ENCODE measurements at regions not wholly inside any gene's neighbourhood (a gene's known extent, or its start where the extent isn't known, plus 50 kb on each side); places are given as distances from the start of the nearest gene placed in this dataset.

DNA sequence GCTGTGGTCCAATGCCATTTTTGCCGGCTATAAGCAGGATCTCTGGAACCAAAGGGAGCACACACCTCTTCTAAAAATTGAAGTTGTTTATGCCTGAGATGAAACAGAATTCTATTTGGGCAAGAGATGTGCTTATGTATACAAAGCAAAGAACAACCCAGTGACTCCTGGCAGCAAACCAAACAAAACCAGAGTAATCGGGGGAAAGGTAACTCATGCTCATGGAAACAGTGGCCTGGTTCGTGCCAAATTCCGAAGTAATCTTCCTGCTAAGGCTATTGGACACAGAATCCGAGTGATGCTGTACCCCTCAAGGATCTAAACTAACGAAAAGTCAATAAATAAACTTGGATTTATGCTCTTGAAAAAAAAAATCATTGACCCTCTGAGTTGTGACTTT lies 178.7 kb downstream of the CEMIP2 start:
- no peak for DNase-seq (ENCODE audit: low read depth)

GRCh38 chr9:71587576-71588362 lies 180.5 kb downstream of the CEMIP2 start:
- DNase-seq (ENCODE audit: low read depth): no peak

DNA sequence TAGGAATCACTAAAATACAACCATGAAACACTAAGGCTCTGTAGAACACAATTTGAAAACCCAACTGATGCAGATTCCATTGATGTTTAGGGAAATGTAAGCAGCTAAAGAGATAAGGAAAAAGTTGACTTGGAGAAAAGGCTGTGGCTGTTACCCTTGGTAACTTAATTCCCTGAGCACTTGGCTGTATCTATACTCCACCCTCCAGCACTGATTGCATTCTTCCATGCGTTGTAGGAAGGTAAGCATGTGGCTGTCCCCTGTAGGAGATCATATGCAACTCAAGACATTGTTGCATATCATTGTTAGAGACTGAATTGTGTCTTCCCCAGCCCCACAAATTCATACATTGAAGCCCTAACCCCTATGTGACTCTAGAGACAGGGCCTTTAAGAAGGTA lies 184.5 kb downstream of the CEMIP2 start:
- DNase-seq (ENCODE audit: low read depth): no peak

- peak; percentile 25 for DNase-seq (ENCODE audit: low read depth)
These were observed 186.0 kb downstream of the CEMIP2 start for GRCh38 chr9:71582347-71582746.

GRCh38 chr9:71581101-71581500 lies 187.2 kb downstream of the CEMIP2 start:
- no peak for DNase-seq (ENCODE audit: low read depth)

GRCh38 chr9:71571186-71571585 lies 197.1 kb downstream of the CEMIP2 start:
- DNase-seq (ENCODE audit: low read depth): no peak

DNA sequence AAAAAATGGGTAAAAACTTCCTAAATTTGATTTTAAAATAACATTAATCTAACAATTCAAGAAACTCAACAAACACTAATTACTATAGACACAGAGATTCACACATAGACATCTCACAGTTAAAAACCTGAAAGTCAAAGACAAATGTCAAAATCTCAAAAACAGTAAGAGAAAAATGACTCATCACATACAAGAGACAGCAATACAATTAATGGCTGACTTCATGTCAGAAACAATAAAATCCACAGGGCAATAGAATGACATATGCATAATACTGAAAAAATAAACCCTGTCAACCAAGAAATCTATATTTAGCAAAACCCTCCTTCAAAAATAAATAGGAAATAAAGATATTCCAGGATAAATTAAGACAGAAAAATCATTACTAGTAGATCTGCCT lies 200.4 kb downstream of the CEMIP2 start:
- no peak for DNase-seq (ENCODE audit: low read depth)

GRCh38 chr9:71562140-71562539 lies 206.2 kb downstream of the CEMIP2 start:
- no peak for DNase-seq (ENCODE audit: low read depth)

- no peak for DNase-seq (ENCODE audit: low read depth)
These were observed 211.0 kb downstream of the CEMIP2 start for GRCh38 chr9:71557310-71557709.

DNA sequence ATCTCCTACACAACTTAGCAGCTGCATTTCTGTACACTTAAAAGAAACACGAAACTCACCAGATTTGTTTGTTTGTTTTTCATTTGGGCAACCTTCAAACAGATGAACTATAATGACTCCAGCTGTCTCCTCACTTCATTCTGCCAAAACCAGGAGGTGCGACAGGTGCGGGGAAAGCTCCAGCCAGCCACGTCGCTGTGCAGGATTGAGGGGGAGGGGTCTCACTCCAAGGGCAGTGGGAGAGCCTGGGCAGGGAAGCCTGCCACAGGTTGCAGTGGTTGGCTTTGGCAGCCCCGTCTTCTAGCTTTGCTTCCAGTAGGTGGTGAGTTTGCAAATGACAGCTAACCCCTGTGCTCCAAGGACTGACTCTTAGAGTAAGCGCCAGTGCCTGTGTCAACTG lies 215.8 kb downstream of the CEMIP2 start:
- no peak for DNase-seq (ENCODE audit: low read depth)

- DNase-seq (ENCODE audit: low read depth): no peak
These were observed 219.3 kb downstream of the CEMIP2 start for GRCh38 chr9:71549023-71549422.

- DNase-seq (ENCODE audit: low read depth): no peak
These were observed 223.8 kb downstream of the CEMIP2 start for GRCh38 chr9:71544464-71544863.

DNA sequence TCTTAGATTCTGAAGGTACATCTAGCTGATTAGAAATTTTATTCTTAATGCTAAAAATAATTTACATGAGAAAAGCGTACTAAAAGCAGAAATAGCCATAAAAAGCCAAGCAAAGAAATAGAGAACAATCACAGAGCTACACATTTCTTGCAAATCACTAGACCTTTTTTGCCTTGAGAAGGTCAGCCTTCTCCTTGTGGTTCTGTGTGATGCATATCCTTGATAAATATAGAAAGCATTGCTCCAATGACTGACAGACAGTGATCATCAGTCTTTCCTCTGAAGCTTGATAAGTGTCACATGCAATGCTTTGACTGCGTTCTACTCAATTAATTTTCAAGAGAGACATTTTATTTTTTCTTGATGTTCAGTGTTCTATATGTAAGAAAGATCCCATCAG lies 226.9 kb downstream of the CEMIP2 start:
- DNase-seq (ENCODE audit: low read depth): no peak

DNA sequence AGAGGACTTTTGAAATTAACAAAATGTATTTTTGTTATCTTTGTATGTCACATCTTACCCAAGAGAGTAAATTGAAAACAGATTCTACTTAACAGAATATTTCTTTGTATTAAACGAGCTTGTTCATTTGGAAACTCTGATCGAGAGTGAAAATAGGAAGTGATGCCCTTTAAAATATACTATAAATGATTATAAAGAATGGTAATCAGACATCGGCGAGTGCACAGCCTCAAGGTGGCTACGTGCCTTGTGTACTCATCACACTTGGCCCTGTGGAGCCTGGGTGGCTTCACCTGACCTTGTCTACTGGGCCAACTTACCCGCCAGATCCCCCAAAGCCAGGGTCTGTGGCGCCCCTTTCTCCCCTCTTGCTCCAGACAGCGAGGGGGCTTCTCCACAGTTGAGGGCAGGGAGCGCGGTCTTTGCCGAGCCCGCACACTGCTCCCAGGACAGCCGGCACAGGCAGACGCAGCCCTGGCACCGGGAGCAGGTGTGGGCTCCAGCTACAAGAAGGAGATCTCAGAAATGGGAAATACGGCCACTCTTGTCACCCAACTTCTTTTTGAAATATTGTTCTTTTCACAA lies 243.2 kb downstream of the CEMIP2 start:
- no peak for DNase-seq (ENCODE audit: low read depth)

DNA sequence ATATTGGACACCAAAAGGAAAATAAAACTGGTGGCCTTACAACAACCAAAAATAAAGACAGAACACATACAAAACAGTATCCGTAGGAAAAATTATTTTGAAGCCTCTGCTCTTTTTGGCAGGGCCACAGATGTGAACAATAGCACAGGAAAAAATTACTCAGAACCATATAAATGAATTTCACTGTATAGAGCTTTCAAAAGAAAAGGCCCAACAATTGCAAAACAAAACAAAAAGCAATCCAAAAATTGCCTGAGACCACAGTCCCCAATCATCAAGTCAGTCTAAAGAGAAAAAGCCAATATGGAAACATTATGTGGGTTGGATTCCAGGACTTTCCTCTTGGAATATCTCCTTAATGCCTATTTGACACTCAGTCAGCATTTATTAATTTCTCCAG lies 243.8 kb downstream of the CEMIP2 start:
- no peak for DNase-seq (ENCODE audit: low read depth)

DNA sequence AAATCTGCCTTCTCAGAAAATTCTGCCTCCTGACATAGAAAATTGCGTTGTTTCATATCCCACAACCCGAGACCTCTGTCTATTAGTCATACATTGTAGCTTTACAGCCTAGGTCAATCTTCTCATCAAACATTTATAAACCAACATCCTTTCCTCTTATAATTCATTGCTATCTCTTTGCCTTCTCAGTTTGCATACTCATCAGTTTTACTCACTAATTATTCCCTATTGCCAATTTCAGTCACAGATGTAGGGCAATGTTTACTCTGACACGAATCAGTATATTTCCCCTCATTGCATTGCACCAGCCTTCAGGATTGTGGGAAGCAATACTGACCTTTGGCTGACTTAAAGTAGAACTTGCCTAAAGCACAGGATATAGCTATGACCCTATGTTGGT lies 247.2 kb downstream of the CEMIP2 start:
- no peak for DNase-seq (ENCODE audit: low read depth)

DNA sequence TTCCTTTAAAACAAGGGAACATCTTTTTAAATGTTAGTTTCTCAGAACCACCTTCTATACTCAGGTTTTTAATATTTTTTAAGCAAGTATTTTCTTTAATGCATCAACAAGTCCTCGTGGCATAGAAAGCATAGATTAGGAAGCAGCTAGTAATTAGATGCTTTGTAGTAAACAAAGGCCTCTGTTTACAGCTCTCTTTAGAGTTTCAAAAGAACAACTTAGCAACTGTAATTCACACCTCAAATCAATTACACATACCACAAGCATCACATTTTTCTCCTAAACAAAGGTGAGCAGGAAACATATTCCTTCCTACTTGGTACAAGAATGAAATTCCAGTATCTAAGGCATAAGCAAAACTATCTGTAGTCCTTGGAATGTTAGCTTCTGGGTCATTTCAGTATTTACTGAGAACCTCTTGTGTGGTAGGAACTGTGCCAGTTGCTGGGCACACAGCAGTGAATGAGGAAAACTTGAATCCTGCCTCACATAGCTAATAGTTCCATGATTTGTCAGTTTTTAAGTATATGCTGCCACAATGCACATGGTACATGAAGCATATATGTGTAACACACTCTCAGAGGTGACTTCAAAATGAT lies 249.1 kb downstream of the CEMIP2 start:
- no peak for DNase-seq (ENCODE audit: low read depth)

- peak; percentile 31 for DNase-seq (ENCODE audit: low read depth)
These were observed 250.1 kb downstream of the CEMIP2 start for GRCh38 chr9:71518045-71518827.

- DNase-seq (ENCODE audit: low read depth): no peak
These were observed 252.7 kb downstream of the CEMIP2 start for GRCh38 chr9:71515626-71516025.

DNA sequence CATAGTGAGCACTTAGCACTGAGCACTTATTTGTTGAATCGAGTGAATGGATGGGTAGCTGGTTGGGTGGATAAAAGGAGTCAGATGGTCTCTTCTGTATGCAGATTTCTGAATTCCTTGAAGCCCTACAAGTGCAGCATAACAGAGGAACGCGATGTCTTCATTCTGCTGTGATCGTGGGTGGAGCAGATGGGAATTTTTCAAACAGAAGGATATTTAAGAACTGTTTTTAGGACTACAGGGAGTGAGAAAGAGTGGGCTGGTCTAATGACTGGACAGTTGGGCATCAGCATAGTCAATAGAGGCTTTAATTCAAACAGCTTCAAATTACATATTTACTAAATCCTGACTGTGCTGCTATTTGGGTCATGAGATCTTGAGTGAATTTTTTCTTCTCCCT lies 253.2 kb downstream of the CEMIP2 start:
- no peak for DNase-seq (ENCODE audit: low read depth)

DNA sequence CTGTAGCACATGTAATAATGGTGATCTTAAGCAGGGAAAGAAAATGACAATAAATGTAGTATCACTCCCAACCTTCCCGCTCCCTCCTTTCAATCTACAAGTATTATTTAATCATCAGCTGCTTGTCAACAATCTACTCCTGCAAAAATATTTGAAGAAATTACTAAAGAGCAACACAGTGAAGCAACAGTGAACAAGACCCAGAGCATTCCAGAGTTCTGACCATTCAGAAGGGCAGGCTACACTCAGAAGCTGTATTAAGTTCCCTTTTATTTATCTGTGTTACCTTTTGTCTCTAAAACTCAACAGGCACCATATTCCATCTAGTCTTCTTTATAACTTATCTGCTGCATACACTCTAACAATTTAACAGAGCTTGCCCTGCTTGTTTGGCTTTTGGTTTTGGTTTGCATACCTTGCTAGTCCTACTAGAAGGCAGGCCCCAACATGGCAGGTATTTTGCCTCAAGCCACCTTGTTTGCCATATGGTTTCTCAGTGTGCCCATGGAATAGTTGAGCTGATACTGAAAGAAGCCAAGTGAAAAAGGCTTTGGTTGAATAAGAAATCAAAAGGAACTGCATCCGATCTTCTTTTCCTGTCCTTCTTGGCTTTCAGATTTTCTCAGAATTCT lies 253.9 kb downstream of the CEMIP2 start:
- DNase-seq (ENCODE audit: low read depth): no peak

DNA sequence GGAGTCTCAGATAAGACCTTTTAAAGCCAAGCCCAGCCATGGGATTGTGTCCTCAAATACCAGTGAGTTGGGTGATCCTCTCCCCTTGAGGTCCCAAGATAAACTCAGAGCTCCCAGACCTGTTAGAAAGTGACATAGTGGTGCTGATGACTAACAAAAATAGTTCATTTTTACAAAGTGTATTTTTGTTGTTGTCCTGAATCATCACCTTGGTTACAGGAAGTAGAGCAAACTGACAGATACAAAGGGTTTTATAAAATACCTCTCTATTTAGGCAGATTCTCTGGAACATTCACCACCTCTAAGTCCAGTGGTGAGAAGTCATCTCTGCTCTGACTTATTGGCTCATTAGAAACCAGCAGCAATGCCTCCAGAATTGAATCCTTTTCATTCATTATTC lies 259.3 kb downstream of the CEMIP2 start:
- DNase-seq (ENCODE audit: low read depth): no peak

All from stromal cell of bone marrow (primary cell).